ENCODE measurements at regions not wholly inside any gene's neighbourhood (a gene's known extent, or its start where the extent isn't known, plus 50 kb on each side); places are given as distances from the start of the nearest gene placed in this dataset.

- Histone ChIP-seq H3K27me3 (replicated peaks; ENCODE audit: insufficient read depth, low read length) (no peaks in the 10 kb centered on the region), H4K20me1 (ENCODE audit: insufficient read depth, low read length) (no peaks in the 10 kb centered on the region), H3K4me3 (ENCODE audit: low read length) (no peak overlapping the region), H3K27ac (ENCODE audit: low read length) (no peak overlapping the region), H3K79me2 (ENCODE audit: low read length) (no peaks in the 10 kb centered on the region), H3K4me1 (ENCODE audit: low read length) (no peaks in the 10 kb centered on the region), H3K9me3 (replicated peaks; ENCODE audit: insufficient read depth, low read length) (no peaks in the 10 kb centered on the region), H3F3A (ENCODE audit: insufficient read depth, low read length) (no peaks in the 10 kb centered on the region), H2AFZ (ENCODE audit: low read length) (no peak overlapping the region), H3K9me2 (replicated peaks; ENCODE audit: insufficient read depth, low read length) (no peaks in the 10 kb centered on the region), H3K4me2 (ENCODE audit: low read depth, low read length) (no peak overlapping the region), H3K9ac (ENCODE audit: low read length) (no peak overlapping the region), H3K36me3 (replicated peaks; ENCODE audit: insufficient read depth, low read length) (no peaks in the 10 kb centered on the region)
- no peak for DNase-seq
- TF ChIP-seq EZH2 (optimal IDR thresholded peaks at IDR 0.05; ENCODE audit: low read depth, low read length) (no peak), EZH2phosphoT487 (IDR thresholded peaks at IDR 0.05; ENCODE audit: low read length) (no peak), CTCF (IDR thresholded peaks at IDR 0.05; ENCODE audit: low read length) (no peak)
Measured at GRCh38 chr9:89787595-89787994, 182.8 kb downstream of the GADD45G start.

GRCh38 chr9:89788434-89788833, 183.6 kb downstream of the GADD45G start:
- Histone ChIP-seq H3K9ac (ENCODE audit: low read length) (no peak overlapping the region), H3K36me3 (replicated peaks; ENCODE audit: insufficient read depth, low read length) (no peaks in the 10 kb centered on the region), H3K79me2 (ENCODE audit: low read length) (no peaks in the 10 kb centered on the region), H3K4me3 (ENCODE audit: low read length) (no peak overlapping the region), H3K9me2 (replicated peaks; ENCODE audit: insufficient read depth, low read length) (no peaks in the 10 kb centered on the region), H4K20me1 (ENCODE audit: insufficient read depth, low read length) (no peaks in the 10 kb centered on the region), H2AFZ (ENCODE audit: low read length) (no peak overlapping the region), H3K27ac (ENCODE audit: low read length) (no peak overlapping the region), H3K4me1 (ENCODE audit: low read length) (no peaks in the 10 kb centered on the region), H3K9me3 (replicated peaks; ENCODE audit: insufficient read depth, low read length) (no peaks in the 10 kb centered on the region), H3K27me3 (replicated peaks; ENCODE audit: insufficient read depth, low read length) (no peaks in the 10 kb centered on the region), H3F3A (ENCODE audit: insufficient read depth, low read length) (no peaks in the 10 kb centered on the region), H3K4me2 (ENCODE audit: low read depth, low read length) (no peak overlapping the region)
- DNase-seq, result no peak
- TF ChIP-seq EZH2phosphoT487 (IDR thresholded peaks at IDR 0.05; ENCODE audit: low read length) (no peak), EZH2 (optimal IDR thresholded peaks at IDR 0.05; ENCODE audit: low read depth, low read length) (no peak), CTCF (IDR thresholded peaks at IDR 0.05; ENCODE audit: low read length) (no peak)

- no peaks in the 10 kb centered on the region for H3K79me2 ChIP-seq (ENCODE audit: low read length)
- TF ChIP-seq CTCF (IDR thresholded peaks at IDR 0.05; ENCODE audit: low read length) (no peak), EZH2phosphoT487 (IDR thresholded peaks at IDR 0.05; ENCODE audit: low read length) (no peak), EZH2 (optimal IDR thresholded peaks at IDR 0.05; ENCODE audit: low read depth, low read length) (no peak)
- no peaks in the 10 kb centered on the region for H4K20me1 ChIP-seq (ENCODE audit: insufficient read depth, low read length)
- no peak overlapping the region for H3K9ac ChIP-seq (ENCODE audit: low read length)
- H3K9me3 ChIP-seq (replicated peaks; ENCODE audit: insufficient read depth, low read length), result no peaks in the 10 kb centered on the region
- no peaks in the 10 kb centered on the region for H3F3A ChIP-seq (ENCODE audit: insufficient read depth, low read length)
- no peaks in the 10 kb centered on the region for H3K27me3 ChIP-seq (replicated peaks; ENCODE audit: insufficient read depth, low read length)
- no peak overlapping the region for H3K4me2 ChIP-seq (ENCODE audit: low read depth, low read length)
- no peaks in the 10 kb centered on the region for H3K36me3 ChIP-seq (replicated peaks; ENCODE audit: insufficient read depth, low read length)
- H3K27ac ChIP-seq (ENCODE audit: low read length), result no peak overlapping the region
- H3K9me2 ChIP-seq (replicated peaks; ENCODE audit: insufficient read depth, low read length), result no peaks in the 10 kb centered on the region
- H2AFZ ChIP-seq (ENCODE audit: low read length), result no peak overlapping the region
- H3K4me1 ChIP-seq (ENCODE audit: low read length), result no peaks in the 10 kb centered on the region
- DNase-seq, result no peak
- H3K4me3 ChIP-seq (ENCODE audit: low read length), result no peak overlapping the region
Measured at GRCh38 chr9:89789922-89790510, 185.2 kb downstream of the GADD45G start.
